Midbrain (tissue), 1 donor: ENCODE measurements at regions not wholly inside any gene's neighbourhood (a gene's known extent, or its start where the extent isn't known, plus 50 kb on each side); places are given as distances from the start of the nearest gene placed in this dataset.

ENCODE experiments used
- DNase-seq: peaks from one replicate; lab custom pipeline; 2025; lab: John Stamatoyannopoulos, UW

DNA sequence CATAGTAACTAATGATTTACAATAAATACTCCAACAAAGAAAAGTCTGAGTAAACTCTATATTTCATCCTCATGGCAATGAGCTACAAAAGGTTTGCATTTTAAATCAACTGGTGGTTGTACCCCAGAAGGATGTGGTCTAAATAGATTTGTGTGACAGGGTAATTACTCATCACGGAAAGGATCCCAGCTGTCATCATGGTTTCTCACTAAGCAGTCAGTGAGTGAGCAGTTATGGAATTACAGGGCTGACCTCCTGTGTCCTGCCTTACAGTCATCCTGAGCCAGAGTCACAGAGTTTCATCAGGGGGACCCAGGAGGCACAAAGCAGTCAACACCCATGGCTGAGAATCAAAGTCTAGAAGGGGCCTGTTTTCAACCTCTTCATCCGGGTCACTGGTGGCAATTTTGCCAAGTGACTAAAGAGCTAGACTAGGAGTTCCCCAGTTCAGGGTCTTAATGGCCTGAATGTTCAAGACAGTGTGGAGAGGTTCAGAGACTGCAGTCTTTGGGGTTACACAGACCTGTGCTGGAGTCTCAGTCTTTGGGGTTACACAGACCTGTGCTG is 210.7 kb upstream of the SLC24A2 start:
- DNase-seq, result no peak

DNA sequence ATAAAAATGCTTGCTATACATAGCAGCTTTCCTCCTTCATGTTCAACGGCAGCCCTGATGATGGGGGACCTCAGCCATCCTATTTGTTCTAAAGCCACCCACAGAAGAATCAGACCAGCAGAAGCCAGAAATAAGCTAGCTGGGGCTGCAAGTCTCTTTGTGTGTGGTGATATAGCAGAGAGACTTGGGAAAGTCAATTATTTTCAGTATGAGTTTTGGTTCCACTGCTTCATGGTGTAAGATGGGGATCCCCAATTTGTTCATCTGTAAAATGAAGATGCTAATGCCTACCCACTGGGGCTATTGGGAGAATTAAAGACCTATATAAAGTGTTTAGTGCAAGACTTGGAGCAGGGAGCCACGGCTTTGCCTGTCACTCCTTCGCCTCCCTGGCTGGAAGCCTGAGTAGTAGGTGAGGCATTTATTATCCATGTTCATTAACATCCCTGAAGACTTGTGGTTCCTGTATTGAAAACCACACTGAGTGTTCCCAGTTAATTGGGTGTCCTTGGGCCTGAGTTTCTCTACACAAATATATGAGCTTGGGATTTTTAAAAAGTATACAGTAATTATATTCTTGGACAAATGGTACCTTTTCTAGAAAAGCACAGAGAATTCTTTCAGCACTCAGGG is 210.1 kb upstream of the SLC24A2 start:
- no peak for DNase-seq

DNA sequence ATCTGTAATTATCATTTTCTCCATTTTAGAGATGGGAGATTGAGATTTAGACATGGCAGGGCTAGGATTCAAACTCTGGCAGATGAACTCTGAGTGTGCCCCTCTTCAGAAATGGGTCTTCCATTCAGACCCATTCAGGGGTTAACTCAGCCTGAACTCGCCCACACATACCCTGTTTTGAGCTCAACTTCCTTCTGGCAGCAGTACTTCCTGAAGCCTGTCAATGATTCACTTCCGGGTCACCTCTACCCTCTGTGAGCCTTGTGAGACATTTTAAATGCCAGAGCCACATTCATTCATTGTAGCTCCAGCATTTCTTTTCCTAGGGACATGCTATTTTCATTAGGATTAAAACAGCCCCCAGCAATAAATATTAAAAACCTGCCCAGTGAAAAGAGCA is 209.3 kb upstream of the SLC24A2 start:
- DNase-seq, result no peak

DNA sequence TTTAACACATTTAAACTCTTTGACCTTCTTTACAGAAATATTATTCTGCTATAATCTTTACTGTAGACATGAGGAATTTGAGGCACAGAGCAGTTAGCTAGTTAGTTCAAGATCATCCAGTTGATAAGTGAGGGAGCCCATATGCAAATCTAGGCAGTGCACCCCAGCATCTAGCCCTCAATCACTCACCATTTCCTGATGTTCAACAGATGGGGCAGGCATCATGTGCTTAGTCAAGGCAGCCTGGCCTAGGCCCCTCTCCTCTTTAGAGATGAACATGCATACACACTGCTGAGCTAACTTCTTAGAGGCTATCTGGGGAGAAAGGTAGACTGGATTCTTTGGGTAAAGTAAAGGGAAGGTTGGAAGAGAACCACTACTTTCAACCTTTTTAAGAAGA is 206.8 kb upstream of the SLC24A2 start:
- no peak for DNase-seq

DNA sequence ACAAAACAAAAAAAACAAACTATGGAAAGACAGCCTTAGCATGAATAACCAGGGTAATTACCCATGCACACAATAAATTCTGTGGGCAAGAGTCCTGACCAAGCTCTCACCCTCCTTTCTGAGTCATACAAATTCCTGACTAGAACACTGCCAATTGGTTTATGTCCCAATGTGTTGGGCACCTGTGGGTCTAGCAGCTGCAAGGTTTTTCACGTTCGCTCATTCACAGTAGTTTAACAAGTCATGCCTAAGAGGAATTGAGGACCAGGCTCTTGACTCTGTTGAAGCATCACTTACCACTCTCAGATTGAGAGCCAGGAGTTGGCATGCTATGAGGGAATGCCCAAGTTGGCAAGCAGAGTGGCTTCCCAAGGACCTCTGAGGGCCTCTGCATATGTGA is 205.5 kb upstream of the SLC24A2 start:
- no peak for DNase-seq

DNA sequence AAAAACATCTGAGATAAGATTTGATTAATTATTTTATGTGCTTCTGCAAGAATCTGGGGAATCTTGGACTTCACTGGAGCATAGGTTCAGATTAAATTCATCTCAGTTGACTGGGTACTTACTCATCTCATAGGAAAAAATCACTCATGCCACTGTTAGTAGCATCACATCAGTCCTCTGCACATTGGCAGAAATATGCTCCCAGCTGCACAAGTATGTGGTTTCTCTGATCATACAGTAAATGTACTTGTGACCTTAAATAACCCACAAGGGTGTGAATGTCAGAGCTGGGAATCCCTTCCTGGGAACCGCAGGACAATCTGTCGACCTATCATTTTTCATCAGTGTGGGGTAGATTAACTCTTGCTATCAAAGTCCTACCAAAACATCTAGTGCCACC is 203.7 kb upstream of the SLC24A2 start:
- DNase-seq, result no peak

DNA sequence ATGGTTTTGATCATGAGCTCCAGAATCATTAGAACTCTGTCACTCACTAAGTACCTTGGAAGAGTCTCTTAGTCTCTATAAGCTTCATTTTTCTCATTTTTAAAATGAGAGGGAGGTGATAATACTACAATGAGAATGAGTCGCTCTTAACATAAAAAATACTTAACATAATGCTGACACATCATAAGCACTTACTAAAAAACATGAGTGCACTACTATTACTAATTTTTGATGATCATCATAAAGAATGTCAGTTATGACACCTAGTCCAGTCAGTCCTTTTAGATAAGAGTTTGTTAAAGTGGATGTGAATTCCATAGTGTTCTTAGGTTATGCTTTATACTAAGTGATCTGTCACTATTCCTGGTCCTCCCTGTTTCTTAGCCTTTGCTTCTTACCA is 200.4 kb upstream of the SLC24A2 start:
- DNase-seq, result no peak

DNA sequence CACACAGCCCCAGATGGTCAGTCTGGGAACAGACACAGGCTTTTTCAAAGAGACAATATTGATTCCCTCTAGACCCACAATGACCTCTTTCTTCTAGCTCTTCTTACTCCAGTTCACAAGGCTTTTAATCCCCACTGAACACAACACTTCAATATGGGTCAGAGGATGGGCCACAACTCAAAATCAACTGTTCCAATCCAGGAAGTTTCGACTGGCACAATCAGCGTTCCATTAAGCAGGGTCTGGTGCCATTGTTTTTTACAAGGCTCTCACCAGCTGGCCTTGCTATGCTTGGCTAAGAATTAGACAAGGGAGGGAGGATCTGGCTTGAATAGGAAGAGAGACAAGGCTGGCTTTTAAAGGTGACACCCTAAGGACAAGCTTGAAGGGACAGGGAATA is 199.4 kb upstream of the SLC24A2 start:
- DNase-seq, result peak; percentile 51

DNA sequence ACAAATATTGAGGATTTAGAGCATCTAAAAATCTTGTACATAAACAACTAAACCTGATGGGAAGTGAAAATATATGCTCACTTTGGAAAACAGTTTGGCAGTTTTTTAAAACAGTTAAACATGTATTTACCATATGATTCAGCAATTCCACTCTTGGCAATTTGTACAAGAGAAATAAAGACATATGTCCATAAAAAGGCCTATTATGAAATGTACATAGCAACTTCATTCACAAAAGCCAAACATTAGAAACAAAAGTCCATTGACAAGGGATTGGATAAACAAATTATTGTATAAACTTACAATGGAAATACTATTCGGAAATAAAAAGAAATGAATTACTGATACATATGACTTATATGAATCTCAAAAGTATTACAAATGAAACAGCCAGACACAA is 196.2 kb upstream of the SLC24A2 start:
- no peak for DNase-seq

DNA sequence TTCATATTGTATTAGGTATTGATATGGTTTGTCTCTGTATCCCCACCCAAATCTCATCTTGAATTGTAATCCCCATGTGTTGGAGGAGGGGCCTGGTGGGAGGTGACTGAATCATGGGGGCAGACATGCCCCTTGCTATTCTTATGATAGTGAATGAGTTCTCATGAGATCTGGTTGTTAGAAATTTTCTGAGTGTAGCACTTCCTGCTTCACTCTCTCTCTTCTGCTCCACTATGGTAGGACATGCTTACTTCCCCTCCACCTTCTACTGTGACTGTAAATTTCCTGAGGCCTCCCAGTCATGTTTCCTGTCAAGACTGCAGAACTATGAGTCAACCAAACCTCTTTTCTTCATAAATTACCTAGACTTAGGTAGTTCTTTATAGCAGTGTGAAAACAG is 187.4 kb upstream of the SLC24A2 start:
- no peak for DNase-seq

DNA sequence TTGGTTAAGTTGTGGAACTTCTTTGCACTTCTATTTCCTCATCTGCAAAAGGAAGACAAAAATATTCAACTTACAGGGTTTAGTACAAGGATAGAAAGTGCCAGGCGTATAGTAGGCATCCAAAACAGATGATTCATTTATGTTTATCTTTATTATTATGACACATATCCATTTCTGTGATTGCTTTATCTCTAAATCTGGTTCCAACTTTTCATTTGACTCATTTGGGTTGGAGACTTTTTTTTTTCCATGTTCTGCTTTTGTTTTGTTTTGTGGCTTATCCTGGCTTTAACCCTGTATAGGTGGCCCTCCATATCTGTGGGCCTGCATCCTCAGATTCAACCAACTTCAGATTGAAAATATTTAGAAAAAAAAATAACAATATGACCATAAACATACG is 186.7 kb upstream of the SLC24A2 start:
- DNase-seq, result no peak

DNA sequence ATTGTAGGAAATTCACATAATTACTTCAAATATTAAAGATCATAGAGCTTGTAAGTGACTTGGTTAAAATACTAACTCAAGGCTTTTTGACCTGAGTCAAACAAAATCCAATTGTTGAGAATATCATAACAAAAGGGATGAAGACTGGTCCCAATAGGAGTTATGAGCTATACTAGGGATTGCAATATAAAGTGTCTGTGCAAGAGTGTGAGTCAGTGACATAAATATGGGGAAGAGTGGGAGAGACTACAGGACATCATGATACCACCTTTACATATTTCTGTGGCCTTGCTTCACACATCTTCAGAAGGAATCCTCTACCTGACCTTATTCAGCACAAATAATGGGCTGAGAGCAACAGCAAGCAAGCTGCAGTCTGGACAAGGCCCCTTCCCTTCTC is 180.9 kb upstream of the SLC24A2 start:
- no peak for DNase-seq

DNA sequence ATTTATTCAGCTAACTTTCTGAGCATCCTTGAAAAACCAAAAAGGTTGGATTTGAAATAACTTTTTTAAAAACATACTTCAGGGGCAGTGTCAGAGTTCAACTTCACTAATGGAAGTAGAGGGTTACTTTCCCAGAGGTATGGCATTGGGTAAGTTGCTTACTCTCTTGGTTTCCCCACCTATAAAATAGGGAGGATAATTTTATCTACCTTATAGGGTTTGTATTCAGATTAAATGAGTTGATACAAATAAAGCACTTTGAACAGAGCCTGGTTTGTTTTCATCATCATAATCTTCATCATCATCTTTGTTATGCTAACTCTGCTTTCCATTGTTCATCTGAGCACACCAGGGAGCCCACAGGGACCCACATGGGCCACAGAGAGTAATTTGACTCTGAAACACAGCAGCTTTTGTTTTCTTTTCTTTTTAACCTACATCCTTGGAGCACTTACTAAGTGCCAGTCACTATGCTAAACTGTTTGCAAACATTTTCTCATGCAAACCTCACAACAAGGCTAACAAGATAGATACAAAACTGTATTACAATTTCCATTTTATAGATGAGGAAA is 179.1 kb upstream of the SLC24A2 start:
- DNase-seq, result no peak

DNA sequence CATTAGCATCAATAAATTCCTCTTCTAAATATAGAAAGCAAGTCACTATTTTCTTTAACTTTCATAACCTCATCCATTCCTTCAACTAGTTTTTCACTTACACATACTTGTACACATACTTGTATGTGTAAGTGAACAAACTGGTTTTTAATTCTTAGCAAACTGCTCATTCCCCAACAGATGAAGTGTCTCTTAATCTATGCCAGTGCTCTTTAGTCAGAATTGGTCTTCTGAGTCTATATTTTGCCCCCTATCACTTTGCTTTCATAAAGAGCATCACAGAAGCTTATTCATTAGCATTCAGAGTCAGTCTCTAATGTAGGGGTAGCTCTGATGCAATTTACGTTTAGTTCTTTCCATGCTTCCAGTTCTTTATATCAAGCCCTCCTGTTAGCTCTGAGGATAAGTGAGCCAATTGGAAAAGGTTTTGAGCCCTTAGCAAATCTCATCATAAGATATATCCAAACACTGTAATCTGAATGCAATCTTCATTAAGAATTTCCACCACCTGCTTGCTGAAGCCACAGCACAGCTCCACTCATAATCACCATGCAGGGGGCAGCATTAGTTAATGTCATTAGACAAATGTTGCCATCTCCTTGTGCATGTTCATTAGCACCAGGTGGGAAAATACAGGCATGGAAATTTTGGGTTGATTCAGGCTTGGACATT is 178.5 kb upstream of the SLC24A2 start:
- DNase-seq, result no peak

DNA sequence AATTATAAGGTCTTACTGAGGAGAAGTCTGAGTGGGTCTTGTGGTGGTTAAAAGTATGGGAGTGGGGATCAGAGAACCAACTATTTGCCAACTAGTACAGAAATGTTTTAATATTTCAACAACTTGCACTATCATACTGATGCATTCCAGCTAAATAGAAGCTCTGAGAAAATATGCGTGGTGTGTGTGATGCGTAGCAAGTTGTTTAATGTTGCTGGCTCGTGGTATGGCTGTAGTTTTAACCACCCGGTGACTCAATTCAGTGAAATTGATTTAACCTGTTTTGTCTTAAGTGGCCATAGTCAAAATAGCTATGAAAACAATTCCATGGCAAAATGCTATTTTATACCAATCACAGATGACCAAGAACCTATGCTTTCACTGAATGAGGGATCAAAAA is 176.5 kb upstream of the SLC24A2 start:
- no peak for DNase-seq

DNA sequence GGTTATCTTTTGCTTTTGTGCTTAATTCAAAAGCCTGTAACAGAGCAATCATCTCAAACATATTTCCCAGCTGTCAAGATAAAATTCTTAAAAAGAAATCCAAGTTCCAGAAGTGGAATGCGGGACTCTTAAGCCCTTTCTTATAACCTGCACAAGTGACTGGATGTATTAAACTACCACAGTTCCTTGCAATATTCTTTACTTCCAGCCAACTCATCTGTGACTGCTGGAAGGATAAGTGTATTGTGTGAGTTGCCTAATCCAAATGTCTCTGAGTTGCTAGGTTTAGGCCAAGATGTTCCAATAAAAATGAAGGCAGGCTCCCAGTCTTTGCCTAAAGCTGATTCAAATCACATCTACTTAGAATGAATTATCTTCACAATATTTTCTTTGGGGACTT is 159.2 kb upstream of the SLC24A2 start:
- DNase-seq, result no peak

DNA sequence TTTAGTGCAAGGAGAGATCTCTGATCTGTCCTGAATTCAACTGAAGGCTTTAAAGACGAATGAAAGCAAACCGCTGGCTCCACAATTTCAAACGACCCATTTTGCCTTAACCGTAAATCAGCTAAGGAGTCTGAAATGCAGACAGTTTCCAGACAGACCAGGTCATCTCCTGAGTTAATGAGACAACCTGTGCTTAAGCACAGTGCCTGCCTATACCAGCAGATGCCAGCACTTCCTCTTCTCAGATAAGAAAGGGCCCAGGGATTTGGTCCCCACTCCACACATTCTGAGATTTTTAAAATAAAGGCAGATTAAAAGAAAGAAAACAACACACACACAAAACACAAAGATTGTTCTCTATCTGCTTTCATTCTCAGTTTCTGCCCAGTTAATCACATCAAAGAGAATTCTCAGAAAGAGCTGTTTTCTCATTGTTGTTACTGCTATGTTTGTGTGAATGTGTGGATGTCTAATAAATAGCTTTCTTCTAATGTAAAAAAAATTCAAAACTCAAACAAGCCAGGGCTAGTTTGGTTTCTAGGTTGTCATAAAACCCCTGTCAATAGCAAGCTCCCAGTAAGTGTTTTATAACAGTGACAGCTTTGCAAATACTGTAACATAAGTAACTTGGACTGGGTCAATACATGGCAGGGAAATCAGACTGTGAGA is 157.7 kb upstream of the SLC24A2 start:
- no peak for DNase-seq

DNA sequence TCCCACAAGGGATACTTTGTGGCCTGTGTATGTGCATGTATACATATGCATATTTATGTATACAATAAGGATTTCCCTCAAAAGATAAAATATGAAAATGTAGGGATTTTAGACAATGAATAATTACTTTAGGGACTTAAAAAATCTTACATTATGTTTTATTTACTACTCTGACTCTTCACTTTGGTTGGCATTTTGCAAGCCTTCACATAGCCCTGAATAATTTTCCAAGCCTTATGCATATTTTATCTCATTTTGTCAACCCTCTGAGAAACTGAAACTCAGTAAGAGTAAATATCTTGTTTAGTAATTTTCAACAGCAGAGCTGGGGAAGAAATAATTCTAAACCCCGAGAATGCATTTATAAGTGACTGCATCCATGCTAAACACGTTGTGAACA is 153.0 kb upstream of the SLC24A2 start:
- no peak for DNase-seq

DNA sequence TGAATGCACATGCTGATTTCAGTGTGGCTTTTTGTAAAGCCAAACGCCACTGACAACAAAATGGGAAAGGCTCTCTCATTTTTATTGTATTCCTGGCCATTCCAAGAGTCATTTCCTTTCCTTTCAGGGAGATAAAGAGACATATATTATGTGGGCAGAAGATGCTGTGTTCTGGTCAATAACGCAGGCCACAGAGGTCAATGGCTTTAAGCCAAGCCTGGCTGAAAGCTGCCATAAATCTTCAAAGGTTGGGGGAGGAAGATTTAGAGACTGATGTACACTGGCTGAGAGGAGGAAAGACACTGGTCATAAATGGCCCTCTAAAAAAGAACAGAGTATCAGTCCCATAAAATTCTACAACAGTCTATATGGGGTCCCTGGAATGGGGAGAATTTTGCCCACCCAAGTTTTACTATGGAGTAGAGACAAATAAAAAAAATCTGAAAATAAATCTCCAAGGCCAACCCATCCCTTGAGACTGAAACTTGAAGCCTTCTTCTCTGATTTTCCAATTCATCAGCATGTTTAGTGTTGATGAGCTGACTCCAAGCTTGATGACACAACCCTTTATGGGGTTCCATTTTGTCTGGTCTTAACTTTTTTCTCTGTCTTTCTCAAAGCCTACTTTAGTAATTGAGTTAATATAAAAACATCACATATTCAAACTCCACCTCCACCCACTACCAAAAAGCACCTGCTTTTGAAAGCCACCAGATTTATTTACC is 152.1 kb upstream of the SLC24A2 start:
- no peak for DNase-seq

DNA sequence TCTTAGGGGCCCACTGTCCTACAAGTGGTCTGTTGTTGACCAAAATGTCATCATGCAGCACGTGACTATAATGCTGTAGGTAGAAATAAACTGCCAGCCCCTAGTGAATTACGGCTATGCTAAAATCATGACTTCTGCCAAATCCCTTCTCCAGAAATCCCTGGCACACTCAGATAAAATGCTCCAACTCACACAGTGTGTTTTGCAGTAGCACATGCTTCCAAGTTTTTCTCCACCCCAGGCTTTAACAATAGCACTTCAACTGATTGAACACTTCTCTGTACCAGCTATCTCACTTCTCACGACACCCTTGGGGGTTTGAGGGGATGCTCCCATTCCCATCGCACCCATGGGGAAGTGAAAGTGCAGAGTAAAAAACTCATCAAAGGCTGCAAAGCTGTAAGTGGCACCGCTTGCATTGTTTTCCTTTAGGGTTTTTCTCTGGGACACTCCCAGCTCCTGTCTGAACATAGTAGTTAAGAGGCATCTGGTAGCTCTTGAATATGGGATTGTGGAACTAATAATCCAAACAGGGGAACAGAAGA is 151.0 kb upstream of the SLC24A2 start:
- DNase-seq, result no peak

DNA sequence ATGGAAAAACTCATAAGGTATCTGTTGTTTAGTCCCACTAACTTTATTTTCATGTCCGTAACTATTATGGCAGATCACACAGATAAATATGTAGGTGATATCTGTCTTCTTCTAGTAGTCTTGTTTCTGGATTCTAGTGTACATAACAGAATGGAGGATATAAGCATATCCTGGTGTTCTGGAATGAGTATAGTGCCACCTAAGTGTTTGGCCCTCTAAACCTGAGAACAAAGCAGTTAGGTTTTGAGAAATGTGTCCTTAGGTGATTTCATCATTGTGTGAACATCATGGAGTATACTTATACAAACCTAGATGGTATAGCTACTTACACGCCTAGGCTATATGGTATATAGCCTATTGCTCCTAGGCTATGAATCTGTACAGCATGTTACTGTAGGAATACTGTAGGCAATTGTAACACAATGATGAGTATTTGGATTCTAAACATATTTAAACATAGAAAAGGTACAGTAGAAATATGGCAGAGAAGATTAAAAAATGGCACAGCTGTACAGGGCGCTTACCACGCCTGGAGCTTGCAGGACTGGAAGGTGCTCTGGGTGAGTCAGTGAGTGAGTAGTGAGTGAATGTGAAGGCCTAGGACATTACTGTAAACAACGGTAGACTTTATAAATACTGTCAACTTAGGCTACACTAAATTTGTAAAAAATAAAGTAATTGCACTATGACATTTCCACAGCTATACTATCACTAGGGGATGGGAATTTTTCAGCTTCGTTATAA is 150.3 kb upstream of the SLC24A2 start:
- no peak for DNase-seq
